Esophagus muscularis mucosa (tissue), 4 donors: ENCODE measurements at regions not wholly inside any gene's neighbourhood (a gene's known extent, or its start where the extent isn't known, plus 50 kb on each side); places are given as distances from the start of the nearest gene placed in this dataset.

Experiments
- CTCF ChIP-seq, 3 experiments: fragments of 200-600 bp in 2 of 3; fragments of 450-650 bp in 1 of 3; sonication (generic) in 2 of 3; IDR thresholded peaks; one replicate each; pipeline ENCODE4 v1.5.1; 2017 to 2019; ENCODE audit warnings: antibody characterized with exemption in 3 of 3, mild to moderate bottlenecking in 2 of 3, moderate library complexity in 1 of 3
- EP300 ChIP-seq: sonication (generic); formaldehyde crosslinking; IDR thresholded peaks from one replicate; pipeline ENCODE4 v1.6.1; 2017; ENCODE audit warnings: antibody characterized with exemption
- POLR2A ChIP-seq: fragments of 450-650 bp; IDR thresholded peaks from one replicate; pipeline ENCODE4 v1.6.1; 2017; ENCODE audit warnings: antibody characterized with exemption, moderate library complexity, mild to moderate bottlenecking, low read depth
- POLR2AphosphoS5 ChIP-seq, 2 donors: sonication (generic); formaldehyde crosslinking; IDR thresholded peaks; one replicate each; pipeline ENCODE4 v1.6.1; 2017; ENCODE audit warnings: antibody characterized with exemption in 2 of 2

GRCh38 chr1:90562892-90563291 is 154.2 kb downstream of the BARHL2 start:
- TF ChIP-seq CTCF (IDR thresholded peaks at IDR 0.05) = no peak
- no peak for TF ChIP-seq POLR2AphosphoS5 (IDR thresholded peaks at IDR 0.05)
- TF ChIP-seq EP300 = no peak
- no peak for TF ChIP-seq POLR2A
